GM12872 (cell line): ENCODE measurements at regions not wholly inside any gene's neighbourhood (a gene's known extent, or its start where the extent isn't known, plus 50 kb on each side); places are given as distances from the start of the nearest gene placed in this dataset.

ENCODE experiments used
- CTCF ChIP-seq: IDR thresholded peaks from 3 replicates; pipeline ENCODE4 v1.5.1; 2011; ENCODE audit warnings: low read depth, mild to moderate bottlenecking, low read length, moderate library complexity; ENCODE audit not compliant: insufficient read depth

GRCh38 chr4:125682730-125683129 lies 368.0 kb downstream of the FAT4 start:
- no peak for TF ChIP-seq CTCF

- no peak for TF ChIP-seq CTCF
Measured at GRCh38 chr4:125688841-125689240, 374.1 kb downstream of the FAT4 start.

- no peak for TF ChIP-seq CTCF
Measured at GRCh38 chr4:125689805-125690204, 375.1 kb downstream of the FAT4 start.

GRCh38 chr4:125693228-125693627 lies 378.5 kb downstream of the FAT4 start:
- TF ChIP-seq CTCF: no peak

GRCh38 chr4:125702406-125702805 lies 387.7 kb downstream of the FAT4 start:
- no peak for TF ChIP-seq CTCF

GRCh38 chr4:125703443-125703842 lies 388.7 kb downstream of the FAT4 start:
- TF ChIP-seq CTCF: no peak

GRCh38 chr4:125704726-125705125 lies 390.0 kb downstream of the FAT4 start:
- no peak for TF ChIP-seq CTCF

GRCh38 chr4:125705681-125706080 lies 390.9 kb downstream of the FAT4 start:
- no peak for TF ChIP-seq CTCF
